Kidney (tissue), 13 donors: ENCODE measurements at regions not wholly inside any gene's neighbourhood (a gene's known extent, or its start where the extent isn't known, plus 50 kb on each side); places are given as distances from the start of the nearest gene placed in this dataset.

Experiments
- DNase-seq, 5 donors: peaks; one replicate each; pipeline ENCODE4 v3.0.0-alpha.2; 2013 to 2020
- FAIRE-seq: peaks from 2 replicates; lab custom pipeline; 2012; peaks lifted over from hg19 to GRCh38; lab: Jason Lieb, UNC
- H3K27ac ChIP-seq, 2 donors: one replicate each; pipeline ENCODE4 v1.7.0; 2013; ENCODE audit warnings: low read depth in 2 of 2, low read length in 2 of 2, inconsistent platforms in 1 of 2
- H3K27me3 ChIP-seq: one replicate; pipeline ENCODE4 v1.7.1; 2013; ENCODE audit warnings: low read length, inconsistent platforms; ENCODE audit not compliant: control insufficient read depth, insufficient read depth
- H3K36me3 ChIP-seq, 3 donors: one replicate each; pipeline versions ENCODE4 v1.7.0 to v1.7.1; 2013; ENCODE audit warnings: low read length in 3 of 3, control low read depth in 1 of 3, inconsistent platforms in 1 of 3; ENCODE audit not compliant: insufficient read depth in 3 of 3, control insufficient read depth in 2 of 3
- H3K4me1 ChIP-seq, 3 donors: one replicate each; pipeline versions ENCODE4 v1.7.0 to v1.7.1; 2013; ENCODE audit warnings: low read length in 3 of 3, inconsistent platforms in 1 of 3, low read depth in 1 of 3; ENCODE audit not compliant: control insufficient read depth in 2 of 3, insufficient read depth in 2 of 3
- H3K4me3 ChIP-seq, 3 donors: one replicate each; pipeline versions ENCODE4 v1.7.0 to v1.8.1; 2013; ENCODE audit warnings: low read length in 3 of 3, control low read depth in 1 of 3, inconsistent platforms in 1 of 3
- H3K9ac ChIP-seq, 3 donors: one replicate each; pipeline versions ENCODE4 v1.7.0 to v1.7.1; 2013; ENCODE audit warnings: low read length in 3 of 3, control low read depth in 1 of 3, inconsistent platforms in 1 of 3
- H3K9me3 ChIP-seq, 3 donors: one replicate each; pipeline versions ENCODE4 v1.7.0 to v1.7.1; 2013; ENCODE audit warnings: low read length in 3 of 3, control low read depth in 1 of 3, inconsistent platforms in 1 of 3; ENCODE audit not compliant: control insufficient read depth in 2 of 3, insufficient read depth in 1 of 3
- intact Hi-C: fragments of 100-400 bp; cut with DNase I; formaldehyde crosslinking; loops from one replicate; pipeline ENCODE4 v1.11.1; 2022
- TF ChIP-seq, protein P1 (sequence below): IDR thresholded peaks from 3 replicates; pipeline ENCODE4 v1.5.1; 2012; ENCODE audit warnings: mild to moderate bottlenecking, moderate library complexity, borderline replicate concordance; ENCODE audit not compliant: insufficient read depth; ENCODE audit errors: extremely low read depth
- donor health status: control.
- donor health status: control.
- donor health status: control.
- donor health status: control.
- donor health status: control.
- donor health status: DM: yes; HTN: yes; CAD: no.
- donor health status: Normal renal cell carcinoma (clear cell type).

DNA sequence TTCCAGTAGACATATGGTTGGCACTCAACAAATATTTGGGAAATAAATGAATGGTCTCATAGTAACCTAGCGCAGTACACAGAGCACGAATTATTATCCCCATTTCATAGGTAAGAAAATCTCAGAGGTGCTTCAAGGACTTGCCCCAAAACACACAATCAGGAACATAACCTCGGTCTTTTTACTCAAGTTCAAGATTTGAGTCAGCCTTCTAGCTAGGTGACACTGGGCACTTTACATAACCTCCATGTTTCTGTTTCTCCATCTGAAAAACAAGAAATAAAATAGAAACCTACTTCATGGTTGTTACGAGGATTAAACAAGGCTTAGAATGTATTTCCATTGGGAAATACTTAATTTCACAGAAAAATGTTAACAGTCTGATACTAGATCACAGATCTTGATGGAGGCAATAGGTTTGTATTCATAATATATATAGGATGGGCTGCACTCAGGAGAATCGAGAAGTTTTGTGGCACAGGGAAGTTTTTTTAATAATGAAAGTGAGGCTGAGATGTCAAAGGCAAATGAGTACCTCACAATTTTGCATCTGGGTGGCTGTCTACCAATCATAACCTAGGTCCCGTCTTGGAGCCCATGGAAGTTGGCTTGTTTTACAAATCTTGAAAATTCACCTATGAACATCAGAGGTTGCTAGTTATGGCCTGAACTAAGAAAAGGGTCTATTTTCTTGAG is 147.4 kb upstream of the ZC3H12C start:
- Histone ChIP-seq H3K9ac (peak overlapping the region in 1 of 3 donors; percentile 4), H3K4me3 (peak overlapping the region in 2 of 3 donors; percentile 57 to 64), H3K27ac (no peak overlapping the region), H3K4me1 (peaks cover 0 to 3% (median 0%) of the 10 kb centered on the region in 3 donors), H3K9me3 (no peaks in the 10 kb centered on the region), H3K36me3 (no peaks in the 10 kb centered on the region), H3K27me3 (no peaks in the 10 kb centered on the region)
- FAIRE-seq (no peak), DNase-seq (no peak)
- intact Hi-C loops: no loop called here
- TF ChIP-seq, protein P1, sequence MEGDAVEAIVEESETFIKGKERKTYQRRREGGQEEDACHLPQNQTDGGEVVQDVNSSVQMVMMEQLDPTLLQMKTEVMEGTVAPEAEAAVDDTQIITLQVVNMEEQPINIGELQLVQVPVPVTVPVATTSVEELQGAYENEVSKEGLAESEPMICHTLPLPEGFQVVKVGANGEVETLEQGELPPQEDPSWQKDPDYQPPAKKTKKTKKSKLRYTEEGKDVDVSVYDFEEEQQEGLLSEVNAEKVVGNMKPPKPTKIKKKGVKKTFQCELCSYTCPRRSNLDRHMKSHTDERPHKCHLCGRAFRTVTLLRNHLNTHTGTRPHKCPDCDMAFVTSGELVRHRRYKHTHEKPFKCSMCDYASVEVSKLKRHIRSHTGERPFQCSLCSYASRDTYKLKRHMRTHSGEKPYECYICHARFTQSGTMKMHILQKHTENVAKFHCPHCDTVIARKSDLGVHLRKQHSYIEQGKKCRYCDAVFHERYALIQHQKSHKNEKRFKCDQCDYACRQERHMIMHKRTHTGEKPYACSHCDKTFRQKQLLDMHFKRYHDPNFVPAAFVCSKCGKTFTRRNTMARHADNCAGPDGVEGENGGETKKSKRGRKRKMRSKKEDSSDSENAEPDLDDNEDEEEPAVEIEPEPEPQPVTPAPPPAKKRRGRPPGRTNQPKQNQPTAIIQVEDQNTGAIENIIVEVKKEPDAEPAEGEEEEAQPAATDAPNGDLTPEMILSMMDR: no peak

DNA sequence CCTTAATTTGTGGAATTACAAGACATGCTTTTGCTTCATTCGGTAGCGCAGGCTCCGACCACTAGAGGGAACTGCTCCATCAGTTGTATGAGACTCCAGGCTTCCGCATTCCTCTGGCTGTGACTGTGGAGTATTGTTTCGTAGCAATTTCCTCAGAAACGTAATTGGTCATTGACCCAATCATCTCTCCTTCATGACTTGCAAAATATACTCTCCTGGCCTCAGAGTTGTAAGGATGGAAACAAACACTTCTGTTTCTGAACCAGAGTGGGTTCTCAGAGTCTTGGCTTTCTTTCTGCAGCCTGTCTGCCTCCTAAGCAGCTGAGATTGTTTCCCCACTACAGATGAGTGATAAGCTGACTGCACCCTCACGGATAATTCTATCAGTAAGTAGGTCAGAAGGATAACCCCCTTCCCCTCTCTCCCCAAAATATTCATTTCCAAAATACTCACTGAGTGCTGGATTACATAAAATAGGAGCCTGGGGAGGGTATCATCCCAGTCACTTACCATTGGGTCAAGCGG is 146.8 kb upstream of the ZC3H12C start:
- TF ChIP-seq, protein P1: peak; percentile 94
- H3K4me1 ChIP-seq: peaks cover 0 to 3% (median 0%) of the 10 kb centered on the region in 3 donors
- peak overlapping the region in 2 of 3 donors; percentile 4 to 24 for H3K9ac ChIP-seq
- intact Hi-C loops: no loop called here
- no peaks in the 10 kb centered on the region for H3K9me3 ChIP-seq
- peak; percentile 87 for FAIRE-seq
- H3K27ac ChIP-seq: peak overlapping the region; percentile 42 to 59
- peak overlapping the region; percentile 44 to 64 (median 57) for H3K4me3 ChIP-seq
- peak; percentile 82 to 96 (median 88) for DNase-seq
- H3K27me3 ChIP-seq: no peaks in the 10 kb centered on the region
- no peaks in the 10 kb centered on the region for H3K36me3 ChIP-seq

DNA sequence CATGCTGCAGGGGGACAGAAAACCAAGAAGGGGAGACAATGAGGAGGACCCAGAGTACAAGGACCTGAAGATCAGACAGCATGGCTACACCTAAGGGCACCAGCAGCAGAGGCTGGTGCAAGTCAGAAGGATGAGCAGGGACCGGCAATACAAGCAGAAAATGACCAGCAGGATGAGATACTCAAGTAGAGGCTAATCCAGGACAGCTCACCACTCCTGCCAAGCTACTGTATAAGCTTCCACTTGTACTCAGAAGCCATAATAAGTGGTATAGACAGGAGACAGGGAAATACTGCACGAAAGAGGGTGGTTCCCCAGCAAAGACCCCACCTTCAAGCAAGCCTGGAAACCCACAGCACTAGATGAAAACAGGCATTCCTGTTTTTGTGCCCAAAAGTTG is 138.7 kb upstream of the ZC3H12C start:
- TF ChIP-seq, protein P1: no peak
- intact Hi-C loops: no loop called here
- no peak for FAIRE-seq

More for the DNA sequence above, 138.7 kb upstream of the ZC3H12C start:
- Histone ChIP-seq H3K27ac (no peak overlapping the region), H3K4me1 (no peaks in the 10 kb centered on the region), H3K36me3 (no peaks in the 10 kb centered on the region), H3K4me3 (peak overlapping the region in 1 of 3 donors; percentile 28), H3K9ac (no peak overlapping the region), H3K27me3 (no peaks in the 10 kb centered on the region), H3K9me3 (no peaks in the 10 kb centered on the region)
- DNase-seq: no peak
